ENCODE measurements at regions not wholly inside any gene's neighbourhood (a gene's known extent, or its start where the extent isn't known, plus 50 kb on each side); places are given as distances from the start of the nearest gene placed in this dataset.
"Not testable (repeated sequence)": the region's sequence is repeated elsewhere in the genome, so short reads cannot be mapped to it uniquely, and the experiment has no call there.

GRCh38 chr3:195653641-195654040, 67.1 kb upstream of the MUC20 start:
- TF ChIP-seq, protein P1, sequence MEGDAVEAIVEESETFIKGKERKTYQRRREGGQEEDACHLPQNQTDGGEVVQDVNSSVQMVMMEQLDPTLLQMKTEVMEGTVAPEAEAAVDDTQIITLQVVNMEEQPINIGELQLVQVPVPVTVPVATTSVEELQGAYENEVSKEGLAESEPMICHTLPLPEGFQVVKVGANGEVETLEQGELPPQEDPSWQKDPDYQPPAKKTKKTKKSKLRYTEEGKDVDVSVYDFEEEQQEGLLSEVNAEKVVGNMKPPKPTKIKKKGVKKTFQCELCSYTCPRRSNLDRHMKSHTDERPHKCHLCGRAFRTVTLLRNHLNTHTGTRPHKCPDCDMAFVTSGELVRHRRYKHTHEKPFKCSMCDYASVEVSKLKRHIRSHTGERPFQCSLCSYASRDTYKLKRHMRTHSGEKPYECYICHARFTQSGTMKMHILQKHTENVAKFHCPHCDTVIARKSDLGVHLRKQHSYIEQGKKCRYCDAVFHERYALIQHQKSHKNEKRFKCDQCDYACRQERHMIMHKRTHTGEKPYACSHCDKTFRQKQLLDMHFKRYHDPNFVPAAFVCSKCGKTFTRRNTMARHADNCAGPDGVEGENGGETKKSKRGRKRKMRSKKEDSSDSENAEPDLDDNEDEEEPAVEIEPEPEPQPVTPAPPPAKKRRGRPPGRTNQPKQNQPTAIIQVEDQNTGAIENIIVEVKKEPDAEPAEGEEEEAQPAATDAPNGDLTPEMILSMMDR (IDR thresholded peaks at IDR 0.05; ENCODE audit: low read depth, low read length, missing control alignments), result peak; percentile 11
- H3K27ac ChIP-seq; DNase-seq; H3K27me3 ChIP-seq (replicated peaks); H3K36me3 ChIP-seq (replicated peaks); H3K4me3 ChIP-seq (ENCODE audit: low read depth, low read length); in situ Hi-C loops (cut with HindIII; ENCODE audit: low pct_ligation_motif_present, low sequenced_read_pairs): not testable (repeated sequence)

- H3K27me3 ChIP-seq (replicated peaks), result not testable (repeated sequence)
These were observed 64.4 kb upstream of the APOD start for GRCh38 chr3:195647912-195648702.

DNA sequence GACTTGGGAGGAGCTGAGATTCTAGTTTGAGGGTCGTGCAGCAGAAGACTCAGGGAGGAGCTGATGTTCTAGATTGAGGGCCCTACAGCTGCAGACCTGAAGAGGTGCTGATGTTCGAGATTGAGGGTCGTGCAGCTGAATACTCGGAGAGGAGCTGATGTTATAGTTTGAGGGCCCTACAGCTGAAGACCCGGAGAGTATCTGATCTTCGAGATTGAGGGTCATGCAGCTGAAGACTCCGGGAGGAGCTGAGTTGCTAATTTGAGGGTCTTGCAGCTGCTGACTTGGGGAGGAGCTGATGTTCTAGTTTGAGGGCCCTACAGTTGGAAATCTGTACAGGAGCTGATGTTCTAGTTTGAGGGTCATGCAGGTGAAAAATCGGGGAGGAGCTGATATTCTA, 62.1 kb upstream of the APOD start:
- in situ Hi-C loops (cut with HindIII; ENCODE audit: low pct_ligation_motif_present, low sequenced_read_pairs), result not testable (repeated sequence)

More at GRCh38 chr3:195647912-195648702, 64.4 kb upstream of the APOD start:
- H3K4me3 ChIP-seq (ENCODE audit: low read depth, low read length); DNase-seq; H3K27ac ChIP-seq; in situ Hi-C loops (cut with HindIII; ENCODE audit: low pct_ligation_motif_present, low sequenced_read_pairs); H3K36me3 ChIP-seq (replicated peaks): not testable (repeated sequence)

DNA sequence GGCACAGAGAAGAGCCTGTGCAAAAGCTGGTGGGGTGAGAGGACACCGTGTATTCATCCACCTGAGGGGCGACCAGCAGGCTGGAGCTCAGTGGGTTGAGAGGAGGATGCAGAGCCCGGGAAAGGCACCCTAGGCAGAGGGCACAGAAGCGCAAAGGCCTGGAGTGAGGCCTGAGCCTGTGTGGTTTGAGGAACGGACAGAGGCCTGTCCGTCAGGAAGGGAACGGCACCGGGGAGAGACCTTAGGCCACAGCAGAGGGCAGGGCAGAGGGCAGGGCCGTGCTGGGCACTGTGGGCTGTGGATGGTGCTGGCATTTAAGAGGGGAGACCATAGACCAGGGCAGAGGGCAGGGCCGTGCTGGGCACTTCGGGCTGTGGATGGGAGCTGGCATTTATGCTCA, 59.5 kb upstream of the APOD start:
- in situ Hi-C loops (cut with HindIII; ENCODE audit: low pct_ligation_motif_present, low sequenced_read_pairs); H3K27me3 ChIP-seq (replicated peaks); DNase-seq; H3K27ac ChIP-seq; H3K36me3 ChIP-seq (replicated peaks); H3K4me3 ChIP-seq (ENCODE audit: low read depth, low read length): not testable (repeated sequence)

More for the DNA sequence above, 62.1 kb upstream of the APOD start:
- not testable (repeated sequence) for H3K27me3 ChIP-seq (replicated peaks); H3K27ac ChIP-seq; H3K4me3 ChIP-seq (ENCODE audit: low read depth, low read length); H3K36me3 ChIP-seq (replicated peaks); DNase-seq

- H3K36me3 ChIP-seq (replicated peaks); in situ Hi-C loops (cut with HindIII; ENCODE audit: low pct_ligation_motif_present, low sequenced_read_pairs); H3K4me3 ChIP-seq (ENCODE audit: low read depth, low read length); H3K27me3 ChIP-seq (replicated peaks); H3K27ac ChIP-seq; DNase-seq: not testable (repeated sequence)
These were observed 58.6 kb upstream of the APOD start for GRCh38 chr3:195642311-195642710.

DNA sequence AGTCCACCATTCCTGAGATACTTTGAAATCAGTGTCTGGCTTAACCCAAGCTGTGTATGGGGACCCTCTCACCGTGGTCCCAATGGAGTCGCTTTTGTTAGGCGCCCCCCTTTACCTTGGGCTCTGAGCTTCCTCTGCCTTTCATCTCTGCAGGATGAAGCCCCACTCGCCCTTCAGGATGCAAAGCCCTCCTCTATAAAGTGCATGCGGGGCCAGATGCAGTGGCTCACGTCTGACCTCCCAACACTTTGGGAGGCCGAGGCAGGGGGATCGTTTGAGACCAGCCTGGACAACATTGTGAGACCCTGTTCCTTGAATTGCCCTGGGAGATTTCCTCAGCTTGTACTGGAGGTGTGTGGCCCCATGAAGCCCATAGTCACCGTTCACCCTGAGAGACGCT, 54.7 kb upstream of the APOD start:
- H3K4me3 ChIP-seq (ENCODE audit: low read depth, low read length); H3K27ac ChIP-seq; H3K27me3 ChIP-seq (replicated peaks); H3K36me3 ChIP-seq (replicated peaks); DNase-seq; in situ Hi-C loops (cut with HindIII; ENCODE audit: low pct_ligation_motif_present, low sequenced_read_pairs): not testable (repeated sequence)

DNA sequence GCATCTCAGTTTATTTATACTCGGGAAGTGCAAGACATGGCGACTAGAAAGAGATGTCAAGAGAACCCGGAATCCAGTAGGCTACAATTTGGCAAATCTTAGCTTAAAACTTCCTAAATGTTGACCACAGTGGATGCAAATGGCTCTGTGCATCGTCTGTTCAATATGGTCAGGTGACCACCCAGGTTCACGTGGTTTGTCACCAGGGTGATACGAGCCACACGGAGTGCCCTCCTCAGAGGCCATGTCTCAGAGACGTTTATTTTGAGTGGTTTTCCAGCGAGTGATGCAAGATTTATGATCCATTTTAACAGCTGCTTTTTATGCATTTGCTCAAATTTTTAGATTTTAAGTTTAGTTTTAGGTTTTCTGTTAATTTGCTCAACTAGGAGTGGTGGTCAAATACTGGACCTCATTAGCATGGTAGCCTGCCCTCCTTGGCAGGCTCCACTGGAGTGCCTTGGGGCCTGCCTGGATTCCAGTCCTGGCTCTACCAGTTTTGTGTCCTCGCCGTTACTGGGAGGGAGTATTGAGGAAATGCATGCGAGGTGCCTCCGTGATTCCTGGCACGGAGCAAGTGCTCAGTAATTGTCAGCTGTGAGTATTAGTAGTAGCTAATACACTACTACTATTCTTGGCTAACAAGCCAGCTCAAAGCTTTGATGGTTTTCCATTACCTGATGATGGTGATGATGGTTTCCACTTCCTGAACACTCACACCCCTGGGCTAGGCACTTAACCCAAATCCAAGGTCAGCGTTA, 53.9 kb upstream of the APOD start:
- DNase-seq; H3K4me3 ChIP-seq (ENCODE audit: low read depth, low read length); H3K36me3 ChIP-seq (replicated peaks); H3K27me3 ChIP-seq (replicated peaks); in situ Hi-C loops (cut with HindIII; ENCODE audit: low pct_ligation_motif_present, low sequenced_read_pairs); H3K27ac ChIP-seq: not testable (repeated sequence)

DNA sequence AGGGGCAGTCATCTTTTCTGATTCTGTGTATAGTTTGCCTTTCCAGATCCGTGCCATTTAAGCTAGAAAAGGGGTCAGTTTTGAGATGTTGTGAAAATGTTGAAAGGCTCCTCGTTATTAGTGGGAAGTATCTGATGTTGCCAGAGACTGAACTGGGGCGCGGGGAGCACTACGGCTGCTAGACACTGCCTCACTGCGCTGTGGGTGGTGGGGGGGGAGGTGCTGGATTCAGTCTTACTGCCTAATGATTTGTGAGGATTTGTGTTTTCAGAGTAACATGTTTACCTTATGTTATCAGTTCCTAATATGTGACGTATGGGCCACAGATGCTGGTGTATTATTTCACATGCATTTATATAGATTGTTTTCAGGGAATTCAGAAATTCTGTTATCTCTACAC, 53.3 kb upstream of the APOD start:
- DNase-seq; H3K27me3 ChIP-seq (replicated peaks); H3K36me3 ChIP-seq (replicated peaks); H3K27ac ChIP-seq; in situ Hi-C loops (cut with HindIII; ENCODE audit: low pct_ligation_motif_present, low sequenced_read_pairs); H3K4me3 ChIP-seq (ENCODE audit: low read depth, low read length): not testable (repeated sequence)

DNA sequence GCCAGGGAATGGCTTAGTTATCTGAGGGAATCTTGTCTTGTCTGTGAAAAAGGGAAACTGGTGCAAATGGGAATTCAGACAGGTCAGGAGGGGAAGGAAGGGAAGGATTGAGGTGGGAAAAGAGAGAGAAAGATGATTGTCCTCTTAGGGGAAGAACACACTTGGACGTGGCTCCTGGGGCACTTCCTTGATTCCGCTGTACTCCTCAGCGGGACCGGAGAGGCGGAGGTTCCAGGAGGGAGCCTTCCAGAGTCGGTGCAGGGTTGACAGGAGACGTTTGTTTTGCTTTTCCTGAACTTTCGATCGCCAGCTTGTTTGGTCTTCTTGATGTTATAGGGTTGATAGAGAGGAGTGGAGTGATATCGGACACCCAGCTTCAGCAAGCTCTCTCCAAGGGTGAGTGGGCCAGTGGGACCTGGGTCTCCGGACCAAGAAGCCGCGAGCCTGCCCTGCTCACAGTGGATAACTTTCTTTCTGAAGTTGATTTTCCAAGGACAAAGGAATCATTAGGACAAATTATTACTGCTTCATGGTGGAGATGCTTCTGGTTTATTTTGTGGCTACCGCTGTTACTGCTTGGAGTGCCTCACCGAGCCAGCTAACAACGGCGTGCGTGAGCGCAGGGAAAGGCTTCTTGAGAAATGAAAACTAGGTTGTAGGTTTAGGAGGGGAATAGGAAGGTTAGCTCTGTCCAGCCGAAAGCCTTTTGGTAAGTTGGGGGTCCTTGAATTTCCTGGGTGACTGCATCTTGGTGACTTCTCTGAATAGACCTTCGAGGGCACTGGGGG, 52.4 kb upstream of the APOD start:
- H3K27ac ChIP-seq; H3K27me3 ChIP-seq (replicated peaks); H3K36me3 ChIP-seq (replicated peaks); DNase-seq; H3K4me3 ChIP-seq (ENCODE audit: low read depth, low read length); in situ Hi-C loops (cut with HindIII; ENCODE audit: low pct_ligation_motif_present, low sequenced_read_pairs): not testable (repeated sequence)

DNA sequence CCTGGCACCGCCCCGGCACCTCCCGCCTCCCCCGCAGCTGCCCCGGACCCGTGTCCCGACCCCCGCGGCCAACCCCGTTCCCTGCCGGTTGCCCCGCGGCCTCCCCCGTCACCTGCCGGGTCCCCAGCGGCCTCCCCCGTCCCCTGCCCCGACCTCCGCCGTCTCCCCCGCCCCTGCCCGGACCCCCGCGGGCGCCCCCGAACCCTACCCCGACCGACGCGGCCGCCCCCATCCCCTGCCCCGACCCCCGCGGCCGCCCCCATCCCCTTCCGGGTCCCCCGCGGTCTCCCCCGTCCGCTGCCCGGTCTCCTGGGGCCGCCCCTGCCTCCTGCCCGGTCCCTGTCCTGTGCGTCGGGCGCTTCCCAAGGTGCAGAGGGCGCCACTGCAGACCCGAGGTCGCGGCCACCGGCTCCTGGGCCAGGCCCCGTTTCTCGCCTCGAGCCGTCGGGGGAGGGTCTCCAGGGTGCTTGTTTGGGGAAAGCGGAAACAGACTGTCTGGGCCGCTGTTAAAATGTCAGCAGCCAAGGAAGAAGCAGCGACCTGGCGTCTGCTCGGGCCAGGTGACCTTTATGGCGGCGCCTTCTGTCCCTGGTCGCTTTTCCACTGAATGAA, 51.6 kb upstream of the APOD start:
- H3K27ac ChIP-seq; DNase-seq; H3K36me3 ChIP-seq (replicated peaks); H3K4me3 ChIP-seq (ENCODE audit: low read depth, low read length); in situ Hi-C loops (cut with HindIII; ENCODE audit: low pct_ligation_motif_present, low sequenced_read_pairs); H3K27me3 ChIP-seq (replicated peaks): not testable (repeated sequence)

- DNase-seq; H3K36me3 ChIP-seq (replicated peaks); H3K27me3 ChIP-seq (replicated peaks); in situ Hi-C loops (cut with HindIII; ENCODE audit: low pct_ligation_motif_present, low sequenced_read_pairs); H3K27ac ChIP-seq: not testable (repeated sequence)
- H3K4me3 ChIP-seq (ENCODE audit: low read depth, low read length), result peak overlapping the region; percentile 42
These were observed 50.9 kb upstream of the APOD start for GRCh38 chr3:195634426-195635261.

All from brain microvascular endothelial cell (primary cell).